ENCODE measurements at regions not wholly inside any gene's neighbourhood (a gene's known extent, or its start where the extent isn't known, plus 50 kb on each side); places are given as distances from the start of the nearest gene placed in this dataset.

- H3K36me3 ChIP-seq (ENCODE audit: control insufficient read depth, insufficient read depth, low read length) = no peaks in the 10 kb centered on the region
- H3K79me2 ChIP-seq (ENCODE audit: control insufficient read depth, insufficient read depth, low read length) = no peaks in the 10 kb centered on the region
- no peak overlapping the region for H3K4me3 ChIP-seq (replicated peaks in 1 of 4; ENCODE audit: control extremely low read depth in 1 of 4, insufficient read depth in 1 of 4, low read depth in 3 of 4, low read length in 4 of 4)
- peak overlapping the region; percentile 82 for H3K27ac ChIP-seq (ENCODE audit: insufficient read depth, low read length)
- TF ChIP-seq CTCF (conservative IDR thresholded peaks at IDR 0.05 in 1 of 2, IDR thresholded peaks at IDR 0.05 in 1 of 2; ENCODE audit: low read depth in 1 of 2, low read length in 2 of 2) (no peak), EZH2 (IDR thresholded peaks at IDR 0.05; ENCODE audit: low read length, missing control alignments) (no peak)
- H3K4me2 ChIP-seq (ENCODE audit: extremely low read depth, insufficient read depth, low read length) = no peak overlapping the region
- H2AFZ ChIP-seq (ENCODE audit: low read length) = peak overlapping the region; percentile 20
- H3K4me1 ChIP-seq (ENCODE audit: control insufficient read depth, extremely low read depth, insufficient read depth, low read length) = peaks cover 16% of the 10 kb centered on the region
- H3K9me3 ChIP-seq (ENCODE audit: control insufficient read depth, insufficient read depth, low read depth, low read length) = no peaks in the 10 kb centered on the region
- DNase-seq (ENCODE audit: low read depth in 2 of 2) = no peak
- no peaks in the 10 kb centered on the region for H3K27me3 ChIP-seq (ENCODE audit: control insufficient read depth, insufficient read depth, low read length)
- no peaks in the 10 kb centered on the region for H4K20me1 ChIP-seq (ENCODE audit: control insufficient read depth, extremely low read depth, insufficient read depth, low read length)
- H3K9ac ChIP-seq (ENCODE audit: insufficient read depth, low read length) = no peak overlapping the region
Observed at GRCh38 chr1:58396150-58396549, 150.4 kb downstream of the OMA1 start.

- H3K4me1 ChIP-seq (ENCODE audit: control insufficient read depth, extremely low read depth, insufficient read depth, low read length) = peaks cover 16% of the 10 kb centered on the region
- no peak overlapping the region for H3K9ac ChIP-seq (ENCODE audit: insufficient read depth, low read length)
- H3K27ac ChIP-seq (ENCODE audit: insufficient read depth, low read length) = peak overlapping the region; percentile 82
- TF ChIP-seq CTCF (conservative IDR thresholded peaks at IDR 0.05 in 1 of 2, IDR thresholded peaks at IDR 0.05 in 1 of 2; ENCODE audit: low read depth in 1 of 2, low read length in 2 of 2) (no peak), EZH2 (IDR thresholded peaks at IDR 0.05; ENCODE audit: low read length, missing control alignments) (no peak)
- H3K4me3 ChIP-seq (replicated peaks in 1 of 4; ENCODE audit: control extremely low read depth in 1 of 4, insufficient read depth in 1 of 4, low read depth in 3 of 4, low read length in 4 of 4) = no peak overlapping the region
- H3K36me3 ChIP-seq (ENCODE audit: control insufficient read depth, insufficient read depth, low read length) = no peaks in the 10 kb centered on the region
- H3K27me3 ChIP-seq (ENCODE audit: control insufficient read depth, insufficient read depth, low read length) = no peaks in the 10 kb centered on the region
- H2AFZ ChIP-seq (ENCODE audit: low read length) = peak overlapping the region; percentile 34
- no peaks in the 10 kb centered on the region for H3K79me2 ChIP-seq (ENCODE audit: control insufficient read depth, insufficient read depth, low read length)
- peak; percentile 85 to 95 for DNase-seq (ENCODE audit: low read depth in 2 of 2)
- no peaks in the 10 kb centered on the region for H3K9me3 ChIP-seq (ENCODE audit: control insufficient read depth, insufficient read depth, low read depth, low read length)
- no peaks in the 10 kb centered on the region for H4K20me1 ChIP-seq (ENCODE audit: control insufficient read depth, extremely low read depth, insufficient read depth, low read length)
- peak overlapping the region; percentile 56 for H3K4me2 ChIP-seq (ENCODE audit: extremely low read depth, insufficient read depth, low read length)
Observed at GRCh38 chr1:58395355-58395754, 151.2 kb downstream of the OMA1 start.

GRCh38 chr1:58392083-58392482 lies 154.4 kb downstream of the OMA1 start:
- no peak overlapping the region for H2AFZ ChIP-seq (ENCODE audit: low read length)
- H3K4me1 ChIP-seq (ENCODE audit: control insufficient read depth, extremely low read depth, insufficient read depth, low read length) = peaks cover 9% of the 10 kb centered on the region
- H3K9me3 ChIP-seq (ENCODE audit: control insufficient read depth, insufficient read depth, low read depth, low read length) = no peaks in the 10 kb centered on the region
- H3K4me3 ChIP-seq (replicated peaks in 1 of 4; ENCODE audit: control extremely low read depth in 1 of 4, insufficient read depth in 1 of 4, low read depth in 3 of 4, low read length in 4 of 4) = no peak overlapping the region
- no peaks in the 10 kb centered on the region for H3K27me3 ChIP-seq (ENCODE audit: control insufficient read depth, insufficient read depth, low read length)
- H4K20me1 ChIP-seq (ENCODE audit: control insufficient read depth, extremely low read depth, insufficient read depth, low read length) = no peaks in the 10 kb centered on the region
- no peak for DNase-seq (ENCODE audit: low read depth in 2 of 2)
- no peaks in the 10 kb centered on the region for H3K36me3 ChIP-seq (ENCODE audit: control insufficient read depth, insufficient read depth, low read length)
- TF ChIP-seq CTCF (conservative IDR thresholded peaks at IDR 0.05 in 1 of 2, IDR thresholded peaks at IDR 0.05 in 1 of 2; ENCODE audit: low read depth in 1 of 2, low read length in 2 of 2) (no peak), EZH2 (IDR thresholded peaks at IDR 0.05; ENCODE audit: low read length, missing control alignments) (no peak)
- H3K4me2 ChIP-seq (ENCODE audit: extremely low read depth, insufficient read depth, low read length) = no peak overlapping the region
- no peaks in the 10 kb centered on the region for H3K79me2 ChIP-seq (ENCODE audit: control insufficient read depth, insufficient read depth, low read length)
- no peak overlapping the region for H3K9ac ChIP-seq (ENCODE audit: insufficient read depth, low read length)
- no peak overlapping the region for H3K27ac ChIP-seq (ENCODE audit: insufficient read depth, low read length)
